ENCODE measurements at regions not wholly inside any gene's neighbourhood (a gene's known extent, or its start where the extent isn't known, plus 50 kb on each side); places are given as distances from the start of the nearest gene placed in this dataset.
A peak's percentile ranks its signal among the peaks of the same experiment; 100 is the strongest.
"Not testable (repeated sequence)": the region's sequence is repeated elsewhere in the genome, so short reads cannot be mapped to it uniquely, and the experiment has no call there.

- DNase-seq (ENCODE audit: low read depth), result no peak
- TF ChIP-seq, protein P1, sequence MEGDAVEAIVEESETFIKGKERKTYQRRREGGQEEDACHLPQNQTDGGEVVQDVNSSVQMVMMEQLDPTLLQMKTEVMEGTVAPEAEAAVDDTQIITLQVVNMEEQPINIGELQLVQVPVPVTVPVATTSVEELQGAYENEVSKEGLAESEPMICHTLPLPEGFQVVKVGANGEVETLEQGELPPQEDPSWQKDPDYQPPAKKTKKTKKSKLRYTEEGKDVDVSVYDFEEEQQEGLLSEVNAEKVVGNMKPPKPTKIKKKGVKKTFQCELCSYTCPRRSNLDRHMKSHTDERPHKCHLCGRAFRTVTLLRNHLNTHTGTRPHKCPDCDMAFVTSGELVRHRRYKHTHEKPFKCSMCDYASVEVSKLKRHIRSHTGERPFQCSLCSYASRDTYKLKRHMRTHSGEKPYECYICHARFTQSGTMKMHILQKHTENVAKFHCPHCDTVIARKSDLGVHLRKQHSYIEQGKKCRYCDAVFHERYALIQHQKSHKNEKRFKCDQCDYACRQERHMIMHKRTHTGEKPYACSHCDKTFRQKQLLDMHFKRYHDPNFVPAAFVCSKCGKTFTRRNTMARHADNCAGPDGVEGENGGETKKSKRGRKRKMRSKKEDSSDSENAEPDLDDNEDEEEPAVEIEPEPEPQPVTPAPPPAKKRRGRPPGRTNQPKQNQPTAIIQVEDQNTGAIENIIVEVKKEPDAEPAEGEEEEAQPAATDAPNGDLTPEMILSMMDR (conservative IDR thresholded peaks at IDR 0.05; ENCODE audit: low read length), result no peak
- H3K4me3 ChIP-seq (ENCODE audit: low read length), result no peak overlapping the region
Measured at GRCh38 chr4:18616720-18617119, 595.2 kb upstream of the LCORL start.

DNA sequence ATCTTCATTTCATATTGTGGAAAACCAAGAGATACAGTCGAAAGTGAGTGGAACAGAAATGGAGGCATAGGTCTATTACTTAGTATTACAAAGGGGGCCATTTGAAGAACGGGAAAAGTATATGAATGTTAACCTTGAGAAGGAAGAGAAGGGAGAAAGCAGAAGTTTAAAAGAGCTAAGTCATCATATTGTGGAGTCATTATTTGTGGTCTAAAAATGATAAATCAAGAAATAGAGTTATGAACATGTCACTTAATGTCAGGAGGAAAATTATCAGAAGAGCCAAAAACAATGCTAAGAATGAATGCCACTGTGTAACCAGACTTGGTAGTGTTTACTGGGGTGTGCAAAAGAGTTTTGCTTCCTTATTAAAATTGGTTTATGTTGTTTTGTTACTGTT is 589.5 kb upstream of the LCORL start:
- DNase-seq (ENCODE audit: low read depth), result no peak
- H3K4me3 ChIP-seq (ENCODE audit: low read length), result no peak overlapping the region
- TF ChIP-seq, protein P1 (conservative IDR thresholded peaks at IDR 0.05; ENCODE audit: low read length), result no peak

DNA sequence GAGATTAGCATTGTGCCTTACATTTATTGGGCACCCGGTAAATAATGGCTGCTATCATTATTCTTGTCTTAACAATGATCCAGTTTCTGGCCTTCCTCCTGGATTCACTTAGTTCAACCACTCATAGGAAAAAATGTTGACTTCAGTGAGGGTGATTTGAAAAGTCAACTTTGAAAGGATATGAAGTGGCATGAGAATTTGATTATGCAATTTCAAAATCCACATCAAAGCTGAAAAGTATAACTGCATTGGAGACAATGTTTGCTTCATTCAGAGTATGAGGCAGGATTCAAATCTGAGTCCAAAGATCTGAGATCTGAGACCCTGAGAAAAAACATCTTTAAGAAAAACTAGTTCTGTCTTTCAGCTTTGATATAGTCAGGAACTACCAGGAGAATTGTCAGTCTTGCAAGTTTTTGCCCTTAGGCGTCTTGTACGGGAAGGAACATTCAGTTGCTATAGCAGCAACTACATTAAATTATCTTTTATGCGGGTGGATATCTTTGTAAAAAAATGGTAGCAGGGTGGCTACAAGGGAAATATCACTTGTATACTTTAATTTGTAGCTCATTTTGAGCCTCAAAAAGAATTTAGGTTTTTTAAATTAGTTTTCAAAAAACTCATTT is 587.5 kb upstream of the LCORL start:
- TF ChIP-seq, protein P1 (conservative IDR thresholded peaks at IDR 0.05; ENCODE audit: low read length), result no peak
- no peak for DNase-seq (ENCODE audit: low read depth)
- H3K4me3 ChIP-seq (ENCODE audit: low read length), result no peak overlapping the region

GRCh38 chr4:18602610-18603009 is 581.1 kb upstream of the LCORL start:
- not testable (repeated sequence) for DNase-seq (ENCODE audit: low read depth); H3K4me3 ChIP-seq (ENCODE audit: low read length)

- H3K4me3 ChIP-seq (ENCODE audit: low read length), result peak overlapping the region; percentile 39
- TF ChIP-seq, protein P1 (conservative IDR thresholded peaks at IDR 0.05; ENCODE audit: low read length), result peak; percentile 84
- DNase-seq (ENCODE audit: low read depth), result peak; percentile 73
Measured at GRCh38 chr4:18593297-18594002, 571.9 kb upstream of the LCORL start.

DNA sequence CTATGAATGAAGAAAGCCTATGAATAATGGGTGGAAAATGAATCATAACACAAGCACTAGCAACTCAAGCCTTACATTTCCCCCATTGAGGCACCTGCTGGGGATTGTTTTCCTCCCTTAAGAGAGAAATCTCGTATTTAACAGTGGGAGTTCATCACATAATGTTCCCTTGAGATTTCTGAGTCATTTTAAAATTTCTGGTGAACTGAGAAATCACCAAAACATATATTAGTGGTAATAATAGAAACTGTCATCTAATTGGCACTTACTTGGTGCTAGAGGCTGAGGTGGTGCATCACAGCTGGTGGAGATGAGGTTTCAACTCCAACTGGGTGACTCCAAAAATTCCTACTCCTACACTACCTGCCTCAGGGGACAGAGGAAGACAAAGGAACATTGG is 561.3 kb upstream of the LCORL start:
- no peak overlapping the region for H3K4me3 ChIP-seq (ENCODE audit: low read length)
- no peak for DNase-seq (ENCODE audit: low read depth)
- TF ChIP-seq, protein P1 (conservative IDR thresholded peaks at IDR 0.05; ENCODE audit: low read length), result no peak

DNA sequence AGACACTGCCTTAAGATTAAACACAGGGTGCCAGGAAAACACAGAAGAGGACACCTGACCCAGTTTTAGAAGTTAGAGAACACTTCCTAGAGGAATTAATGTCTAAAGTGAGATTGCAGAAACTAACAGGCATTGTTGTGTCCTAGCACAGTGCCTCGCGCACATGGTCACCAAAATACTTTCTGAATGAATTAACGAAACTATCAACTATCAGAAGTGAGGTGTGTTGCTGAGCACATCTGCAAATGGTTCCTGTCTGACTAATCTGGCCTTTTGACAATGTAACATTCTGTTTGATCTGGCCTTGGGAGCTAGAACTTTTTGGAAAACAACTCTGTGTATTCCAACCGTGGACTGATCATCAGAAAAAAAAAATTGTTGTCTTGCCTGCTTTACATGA is 556.8 kb upstream of the LCORL start:
- no peak overlapping the region for H3K4me3 ChIP-seq (ENCODE audit: low read length)
- TF ChIP-seq, protein P1 (conservative IDR thresholded peaks at IDR 0.05; ENCODE audit: low read length), result no peak
- DNase-seq (ENCODE audit: low read depth), result no peak
